ENCODE measurements at regions not wholly inside any gene's neighbourhood (a gene's known extent, or its start where the extent isn't known, plus 50 kb on each side); places are given as distances from the start of the nearest gene placed in this dataset.

DNA sequence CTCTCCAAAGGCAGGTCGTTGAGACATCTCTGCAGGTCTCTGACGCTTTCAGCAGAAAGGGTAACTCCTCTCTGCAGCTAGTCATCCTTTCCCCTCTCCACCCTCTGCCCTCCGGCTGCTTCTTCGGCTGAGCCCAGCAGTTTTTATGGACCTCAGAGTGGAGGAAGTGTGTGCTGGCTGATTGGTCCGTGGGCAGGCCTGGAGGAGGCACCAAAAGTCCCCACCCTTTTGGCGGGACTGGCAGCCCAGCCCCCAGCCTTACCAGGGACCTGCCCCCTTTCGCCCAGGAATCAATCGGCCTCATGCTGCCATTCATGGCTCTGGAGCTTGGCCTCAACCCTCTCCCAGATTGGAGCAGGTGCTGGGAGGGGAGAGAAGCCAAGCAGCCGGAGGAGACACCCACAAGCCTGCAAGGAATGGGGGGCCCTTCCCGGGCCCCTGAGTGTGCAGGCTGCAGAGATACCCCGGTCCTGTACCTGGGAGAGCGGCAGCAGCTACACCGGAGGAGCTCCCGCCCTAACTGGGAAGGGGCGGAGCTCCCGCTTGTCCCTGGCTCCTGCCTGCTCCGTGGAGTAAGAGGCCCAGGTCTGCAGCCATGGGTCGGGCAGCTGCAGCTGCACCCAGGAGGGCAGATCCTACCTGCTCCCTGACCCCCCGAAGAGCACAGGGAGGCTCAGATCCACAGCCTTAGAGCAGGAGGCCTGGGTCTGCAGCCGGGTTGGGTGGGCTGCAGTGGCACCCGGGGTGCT lies 170.3 kb upstream of the SOX4 start:
- TF ChIP-seq POLR2AphosphoS5 (IDR thresholded peaks at IDR 0.05) (no peak), CTCF (IDR thresholded peaks at IDR 0.05) (no peak)
